IPS DF 19.7 (cell line): ENCODE measurements at regions not wholly inside any gene's neighbourhood (a gene's known extent, or its start where the extent isn't known, plus 50 kb on each side); places are given as distances from the start of the nearest gene placed in this dataset.

Experiments
- DNase-seq: peaks from one replicate; pipeline ENCODE4 v3.0.0-alpha.2; 2013; ENCODE audit warnings: low read depth, low spot score

DNA sequence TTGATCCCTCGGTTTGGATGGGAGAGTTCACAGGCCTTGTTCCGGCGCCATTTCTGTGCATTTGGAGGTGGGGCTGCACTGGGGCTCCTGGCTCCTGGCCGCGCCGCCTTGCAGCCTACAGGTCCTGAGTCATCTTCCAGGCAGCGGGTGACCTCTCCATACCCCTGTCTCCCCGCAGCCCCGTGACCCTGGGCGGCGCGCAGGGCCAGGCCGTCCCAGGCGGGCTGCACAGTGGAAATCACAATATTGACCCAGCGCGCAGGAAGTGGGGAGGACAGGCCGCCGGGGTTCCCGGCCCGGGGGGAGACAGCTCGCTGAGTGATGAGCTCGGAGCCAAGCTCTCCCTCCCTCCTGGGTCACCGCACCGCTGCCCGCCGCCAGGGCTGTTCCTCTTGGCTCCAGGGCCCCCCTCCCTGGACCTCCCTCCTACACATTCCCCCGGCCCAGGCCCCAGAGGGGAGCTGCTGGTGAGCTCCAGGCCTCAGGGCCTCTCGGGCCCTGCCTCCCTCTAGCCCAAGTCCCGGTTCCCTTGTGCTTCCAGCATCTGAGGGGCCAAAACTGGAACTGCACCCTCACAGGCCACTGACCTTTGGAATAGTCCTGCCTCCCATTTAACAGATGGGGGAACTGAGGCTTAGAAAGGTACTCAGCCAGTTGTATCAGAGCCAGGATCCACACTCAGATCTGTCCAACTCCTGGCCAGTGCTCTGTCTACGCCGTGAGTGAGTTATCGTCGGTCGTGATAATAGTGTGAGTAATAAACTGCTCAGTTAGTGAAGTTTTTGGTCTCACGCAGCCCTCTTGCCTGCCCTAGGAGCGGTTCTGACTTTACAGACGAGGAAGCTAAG is 142.9 kb upstream of the WNT4 start:
- no peak for DNase-seq

DNA sequence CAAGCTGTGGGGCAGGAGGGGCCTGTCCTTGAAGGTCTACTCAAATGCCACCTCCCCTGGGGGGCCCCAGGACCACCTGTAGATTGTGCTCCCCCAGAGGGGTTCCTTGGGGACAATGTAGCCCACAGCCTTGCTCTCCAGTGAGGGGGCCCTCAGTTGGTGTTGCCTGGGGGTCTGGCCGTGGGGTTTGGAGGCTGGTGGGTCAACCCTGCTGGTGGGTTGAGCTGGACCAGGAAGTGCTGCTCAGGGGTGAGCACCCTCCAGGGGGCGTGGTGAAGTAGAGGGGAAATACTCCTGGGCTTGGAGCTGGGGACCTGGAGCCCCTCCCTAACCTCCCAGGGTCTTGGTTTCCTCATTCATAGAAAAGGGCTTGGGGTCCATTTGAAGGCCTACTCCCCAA is 143.6 kb upstream of the WNT4 start:
- no peak for DNase-seq

DNA sequence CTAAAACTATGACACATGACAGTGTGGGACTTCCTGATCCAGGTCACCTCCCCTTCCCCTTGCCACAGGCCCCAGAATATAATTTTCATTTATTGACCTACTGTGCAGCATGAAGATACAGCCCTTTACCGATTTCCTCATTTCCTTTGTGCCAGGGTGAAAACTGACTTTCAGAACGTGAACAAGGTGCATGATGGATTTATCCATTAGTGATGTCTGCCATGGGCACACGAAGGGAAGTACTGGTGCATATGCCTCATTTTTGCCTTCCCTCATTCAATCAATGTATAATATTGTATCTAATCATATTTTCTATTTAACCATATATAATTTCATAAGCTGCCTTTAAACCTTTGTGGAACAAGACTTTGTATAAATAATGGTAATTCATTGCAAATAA is 144.4 kb upstream of the WNT4 start:
- no peak for DNase-seq

DNA sequence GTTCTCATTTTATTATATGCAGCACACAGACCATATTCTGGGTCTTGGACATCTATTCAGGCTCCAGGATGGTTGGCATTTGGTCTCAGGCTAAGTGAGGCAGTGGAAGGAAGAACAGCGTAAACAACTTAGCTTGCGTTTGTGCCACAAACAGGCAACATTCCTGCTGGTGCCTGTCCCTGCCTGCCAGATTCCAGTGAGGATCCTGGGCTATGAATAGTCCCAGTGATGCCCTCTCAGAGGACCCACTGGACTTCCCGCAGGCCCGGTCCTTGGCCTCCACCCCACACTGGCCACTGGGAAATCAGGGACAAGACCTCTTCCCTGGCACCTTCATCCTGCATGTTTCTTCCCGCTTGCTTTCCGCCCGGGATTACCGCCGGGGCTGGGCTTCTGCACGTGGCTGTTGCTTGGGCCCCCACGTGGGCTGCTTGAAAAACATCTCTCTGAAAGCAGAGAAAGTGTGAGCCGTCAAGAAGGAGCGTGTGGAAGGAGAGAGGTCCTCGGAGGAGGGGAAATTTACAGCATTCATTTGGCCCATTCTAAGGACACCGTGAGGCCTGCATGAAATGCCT is 145.1 kb upstream of the WNT4 start:
- no peak for DNase-seq

DNA sequence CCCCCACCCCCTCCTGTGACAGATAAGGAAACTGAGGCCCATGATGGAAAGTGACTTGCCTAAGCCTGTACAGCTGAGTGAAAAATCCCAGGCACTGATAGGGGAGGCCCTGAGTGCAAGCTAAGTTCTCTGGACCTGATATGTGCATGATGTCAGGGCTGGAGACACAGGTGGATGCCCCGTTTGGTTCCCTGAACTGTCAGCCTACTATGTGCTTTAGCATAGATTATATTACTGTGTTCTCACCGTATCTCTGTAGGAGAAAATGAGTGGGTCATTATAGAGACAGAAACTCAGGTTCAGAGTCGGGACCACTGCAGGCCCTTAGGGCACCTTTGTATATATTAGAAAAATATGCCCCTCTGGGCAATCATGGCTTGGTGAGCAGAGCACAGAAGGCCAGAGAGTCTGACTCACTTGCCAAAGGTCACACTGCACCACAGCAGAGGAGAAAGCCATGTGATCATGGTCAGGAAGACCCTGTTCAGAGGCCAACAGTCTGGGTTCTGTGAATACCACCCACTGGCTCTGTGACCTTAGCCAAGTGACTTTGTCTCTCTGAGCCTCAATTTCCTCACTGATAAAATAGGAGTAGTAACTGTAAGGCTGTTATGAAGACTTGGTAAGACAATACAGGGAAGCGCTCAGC is 145.8 kb upstream of the WNT4 start:
- no peak for DNase-seq

DNA sequence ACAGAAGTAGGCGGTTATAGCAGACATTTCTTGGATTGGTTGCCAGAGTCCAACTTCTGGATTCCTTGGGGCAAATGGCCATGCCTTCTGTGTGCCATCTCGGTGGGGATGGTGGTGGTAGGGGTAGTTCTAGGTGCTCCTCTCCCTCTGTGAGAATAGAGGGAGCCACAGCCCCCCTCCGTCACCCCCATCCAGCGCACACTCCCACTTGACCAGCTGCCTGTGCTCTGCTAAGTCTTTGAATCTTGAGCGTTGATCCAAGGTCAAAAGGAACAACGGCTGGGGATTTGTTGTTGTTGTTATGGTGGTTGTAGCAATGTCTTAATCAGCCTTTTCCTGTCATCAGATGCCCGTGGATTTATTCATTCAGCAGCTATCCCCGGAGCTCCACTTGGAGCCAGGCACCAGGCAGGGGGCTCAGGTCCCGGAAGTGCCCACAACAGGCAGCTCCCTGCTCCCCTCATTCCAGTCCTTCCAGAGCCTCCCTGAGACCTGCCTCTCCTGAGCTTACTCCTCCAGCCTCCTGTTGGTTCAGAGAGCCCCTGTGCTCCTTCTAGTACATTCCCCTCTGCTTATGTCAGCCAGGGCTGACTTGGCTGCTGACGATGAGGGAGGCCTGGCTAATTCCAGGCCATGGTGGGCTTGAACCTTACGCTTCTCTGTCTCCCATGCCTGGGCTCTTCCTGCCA is 146.6 kb upstream of the WNT4 start:
- no peak for DNase-seq

DNA sequence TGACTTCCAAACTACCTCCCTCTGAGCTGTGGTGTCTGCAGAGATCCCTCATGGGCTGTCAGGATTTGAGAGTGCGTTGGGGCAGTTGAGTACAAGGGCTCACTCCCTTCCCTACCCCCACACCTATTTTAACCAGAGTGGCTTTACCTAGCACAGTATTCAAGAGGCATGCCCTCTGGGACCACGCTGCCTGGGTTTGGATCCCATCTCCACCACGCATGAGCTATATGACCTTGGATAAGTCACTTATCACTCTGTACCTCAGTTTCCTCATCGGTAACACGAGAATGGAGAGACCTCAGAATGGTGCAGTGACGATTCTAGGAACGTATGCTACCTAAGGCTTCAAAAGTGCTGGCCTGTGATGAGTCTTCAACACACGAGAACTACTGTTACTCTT is 147.3 kb upstream of the WNT4 start:
- no peak for DNase-seq

DNA sequence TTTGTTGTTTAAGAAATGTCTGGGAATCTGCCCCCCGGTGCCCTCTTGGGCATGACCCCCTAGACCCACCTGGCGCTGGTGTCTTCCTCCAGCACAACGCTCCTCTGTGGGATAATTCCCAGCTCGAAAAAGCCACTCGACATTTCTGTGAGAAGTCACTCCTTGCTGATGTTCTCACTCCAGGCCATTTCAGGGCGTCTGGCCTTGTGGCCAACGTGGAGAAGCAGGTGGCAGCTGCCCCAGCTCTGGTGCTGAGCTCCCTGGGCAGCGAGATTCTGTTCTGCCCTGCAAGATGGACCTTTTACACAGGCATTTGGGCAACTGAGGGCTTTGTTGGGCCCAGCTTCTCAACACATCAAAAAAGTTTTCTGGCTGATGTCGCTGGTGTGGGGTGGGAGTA is 147.7 kb upstream of the WNT4 start:
- no peak for DNase-seq

DNA sequence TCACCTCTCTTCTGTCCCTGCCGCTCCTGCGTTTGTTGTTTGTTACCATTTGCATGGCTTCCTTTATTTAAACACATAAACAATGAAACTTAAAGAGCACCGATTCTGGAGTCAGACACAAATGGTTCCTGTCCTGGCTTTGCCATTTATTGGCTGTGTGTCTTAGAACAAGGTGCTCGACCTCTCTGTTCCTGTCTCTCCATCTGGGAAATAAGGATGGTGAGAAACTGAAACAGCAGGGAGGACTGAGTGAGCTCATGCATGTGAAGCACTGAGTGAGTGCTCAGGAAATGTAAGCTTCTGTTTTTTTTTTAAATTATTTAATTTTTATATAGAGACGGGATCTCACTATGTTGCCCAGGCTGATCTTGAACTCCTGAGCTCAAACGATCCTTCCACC is 148.2 kb upstream of the WNT4 start:
- DNase-seq: no peak

DNA sequence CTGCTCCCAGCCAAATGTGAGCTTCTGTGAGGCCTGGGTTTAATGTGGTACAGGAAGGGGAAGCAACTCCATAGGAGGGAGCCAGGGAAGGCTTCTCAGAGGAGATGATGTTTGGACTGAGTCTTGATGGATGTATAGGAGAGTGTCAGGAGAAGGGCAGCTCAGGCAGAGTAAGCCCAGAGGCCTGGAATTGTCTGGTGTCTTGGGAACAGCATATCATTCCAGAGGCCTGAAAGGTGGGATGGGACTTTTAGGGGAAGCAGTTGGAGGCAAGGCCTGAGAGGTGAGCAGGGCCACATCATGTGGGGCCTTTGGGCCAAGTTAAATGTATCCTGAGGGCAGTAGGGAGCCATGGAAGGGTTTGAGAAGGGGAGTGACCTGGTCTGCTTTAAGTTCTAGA is 148.6 kb upstream of the WNT4 start:
- DNase-seq: no peak

DNA sequence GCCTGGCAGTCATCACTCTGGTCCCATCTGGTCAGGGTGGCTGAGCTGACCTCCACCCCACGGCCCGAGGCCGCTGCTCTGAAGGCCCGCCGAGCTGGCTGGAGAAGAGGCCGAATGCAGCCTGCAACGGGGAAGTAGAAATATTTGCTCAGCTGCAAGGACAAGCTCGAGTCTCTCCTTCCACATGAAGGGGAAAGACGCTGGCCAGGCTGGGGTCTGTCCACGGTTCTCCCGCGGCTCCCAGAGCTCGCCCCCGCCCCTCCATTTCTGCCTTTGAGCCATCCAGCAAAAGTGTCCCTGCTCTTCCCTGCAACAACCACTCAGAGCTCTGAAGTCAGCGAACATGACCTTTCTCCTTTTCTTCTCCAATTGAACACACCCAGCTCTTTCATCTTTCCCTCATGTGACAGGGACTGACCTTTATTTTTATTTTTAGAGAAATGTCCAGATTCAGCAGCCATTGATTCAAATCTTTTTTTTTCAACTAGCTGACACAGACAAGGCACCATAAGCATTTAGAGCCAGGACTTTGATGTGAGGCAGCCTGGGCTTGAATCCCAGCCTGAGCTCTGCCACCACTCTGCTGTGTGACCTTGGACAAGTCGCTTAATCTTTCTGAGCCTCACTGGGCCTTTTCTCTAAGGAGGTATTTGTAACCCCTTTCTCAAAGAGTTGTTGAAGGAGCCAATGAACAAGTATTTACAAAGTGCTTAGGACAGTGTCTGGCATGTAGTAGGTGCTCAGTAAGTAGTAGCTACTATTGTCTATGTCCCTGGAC is 149.3 kb upstream of the WNT4 start:
- DNase-seq: no peak

DNA sequence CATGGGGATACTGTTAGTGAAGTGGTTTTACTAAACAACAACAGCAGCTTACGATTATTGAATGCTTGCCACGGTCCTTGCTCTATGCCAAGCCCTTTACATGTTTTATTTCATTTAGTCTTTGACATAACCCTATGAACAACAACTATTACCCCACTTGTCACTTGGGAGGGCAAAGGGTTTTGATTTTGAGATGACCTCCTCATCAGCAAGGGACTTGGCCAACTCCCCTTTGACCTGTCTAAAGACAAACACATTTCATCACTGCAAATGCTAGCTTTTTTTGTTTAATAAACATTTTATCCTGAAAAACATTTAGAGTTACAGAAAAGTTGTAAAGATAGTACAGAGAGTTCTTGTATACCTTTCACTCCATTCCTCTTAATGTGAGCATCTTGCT is 152.5 kb upstream of the WNT4 start:
- no peak for DNase-seq

DNA sequence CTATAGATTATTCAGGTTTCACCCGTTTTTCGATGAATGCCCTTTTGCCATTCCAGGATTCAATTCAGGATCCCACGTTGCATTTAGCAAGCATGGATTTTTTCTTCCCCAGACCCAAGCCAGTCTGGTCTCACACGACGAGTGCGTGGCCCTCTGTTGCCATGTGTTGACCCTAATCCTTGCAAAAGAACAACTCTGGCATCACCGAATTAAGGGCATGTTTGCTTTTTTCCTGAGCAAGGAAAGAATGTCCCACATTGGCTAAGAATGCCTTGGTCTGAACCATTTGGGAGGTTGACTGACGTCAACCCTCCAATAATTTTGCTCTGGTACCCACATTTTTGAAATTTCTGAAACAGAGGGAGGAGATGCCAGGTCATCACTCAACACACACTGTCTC is 153.0 kb upstream of the WNT4 start:
- DNase-seq: no peak

DNA sequence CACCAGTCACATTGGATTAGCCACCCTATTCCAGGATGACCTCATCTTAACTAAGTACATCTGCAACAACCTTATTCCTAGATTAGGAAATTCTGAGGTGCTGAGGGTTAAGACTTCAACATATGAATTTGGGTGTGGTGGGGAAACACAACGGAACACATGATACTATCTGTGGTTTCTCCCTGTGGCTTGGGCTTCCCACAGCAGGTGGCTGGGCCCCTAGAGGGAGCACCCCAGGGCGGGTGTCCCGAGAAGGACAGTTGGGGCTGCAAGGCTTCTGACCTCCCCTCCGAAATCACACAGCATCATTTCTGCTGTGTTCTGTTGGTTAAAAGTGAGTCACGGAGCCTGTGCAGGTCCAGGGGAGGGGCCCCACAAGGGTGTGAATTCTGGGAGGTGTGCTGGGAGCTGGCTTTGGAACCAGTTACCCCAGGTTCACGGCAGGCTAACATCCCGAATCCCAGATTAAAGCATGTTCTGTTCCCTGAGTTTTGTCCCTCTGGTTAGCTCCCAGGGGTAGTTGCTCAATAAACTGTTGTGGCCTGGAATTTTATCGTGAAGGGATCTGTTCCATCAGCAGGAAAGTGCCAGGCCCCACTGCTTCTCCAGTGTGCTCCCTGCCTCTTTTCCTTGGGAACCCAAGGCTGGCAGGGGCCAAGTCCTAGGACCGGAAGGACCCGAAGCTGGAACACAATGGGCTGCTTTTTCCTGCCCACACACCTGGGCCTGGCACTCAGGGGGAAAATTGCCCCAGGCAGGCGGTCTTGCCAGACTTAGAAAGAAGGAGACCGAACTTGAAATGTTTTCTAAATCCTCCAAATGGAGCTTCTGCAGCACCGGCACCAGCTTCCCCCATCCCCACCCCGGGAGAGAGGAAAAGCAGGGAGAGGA is 154.0 kb upstream of the WNT4 start:
- no peak for DNase-seq

DNA sequence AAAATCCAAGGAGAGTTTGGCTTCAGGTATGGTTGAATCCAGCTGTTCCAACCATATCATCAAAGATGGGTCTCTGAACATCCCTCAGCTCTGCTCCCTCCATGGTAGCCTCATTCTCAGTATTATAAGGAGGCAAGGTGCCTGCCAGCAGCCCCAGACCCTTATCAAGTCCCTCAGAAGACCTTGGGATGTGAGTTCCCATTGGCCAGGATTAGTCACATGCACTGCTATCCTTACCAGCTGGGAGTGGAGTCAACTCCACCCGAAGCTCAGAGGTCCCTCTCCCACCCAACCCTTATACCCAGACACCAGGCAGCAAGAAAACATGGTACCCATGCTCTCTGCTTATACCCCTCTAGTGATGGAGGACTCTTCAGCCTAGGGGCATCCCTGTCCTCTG is 153.7 kb upstream of the ZBTB40 start:
- DNase-seq: no peak

DNA sequence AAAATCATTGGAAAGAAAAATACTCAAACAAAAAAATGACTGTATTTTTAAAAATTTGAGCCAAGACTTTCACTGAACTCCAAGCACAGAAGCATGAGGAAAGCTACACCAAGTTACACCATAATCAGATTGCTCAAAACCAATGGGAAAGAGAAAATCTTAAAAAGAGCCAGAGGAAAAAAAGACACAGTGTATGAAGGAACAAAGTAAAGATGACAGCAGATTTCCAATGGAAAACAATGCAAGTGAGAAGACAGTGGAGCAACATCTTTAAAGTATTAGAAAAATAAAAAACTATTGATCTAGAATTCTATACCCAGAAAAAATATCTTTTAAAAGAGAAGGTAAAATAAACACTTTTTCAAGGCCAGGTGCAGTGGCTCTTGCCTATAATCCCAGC is 147.8 kb upstream of the ZBTB40 start:
- no peak for DNase-seq

DNA sequence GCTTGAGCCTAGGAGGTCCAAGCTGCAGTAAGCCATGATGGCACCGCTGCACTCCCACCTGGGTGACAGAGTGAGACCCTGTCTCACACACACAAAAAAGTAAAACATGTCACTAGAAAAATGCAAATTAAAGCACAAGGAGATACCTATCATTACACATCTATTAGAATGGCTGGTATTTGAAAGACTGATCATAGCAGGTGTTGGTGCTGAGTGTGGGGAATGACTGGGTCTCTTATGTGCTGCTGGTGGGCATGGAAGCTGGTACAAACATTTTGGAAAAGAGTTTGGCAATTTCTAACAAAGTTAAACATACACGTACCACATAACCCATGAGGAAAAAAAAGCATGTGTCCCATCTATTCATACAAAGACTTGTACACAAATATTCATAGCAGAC is 142.1 kb upstream of the ZBTB40 start:
- no peak for DNase-seq

DNA sequence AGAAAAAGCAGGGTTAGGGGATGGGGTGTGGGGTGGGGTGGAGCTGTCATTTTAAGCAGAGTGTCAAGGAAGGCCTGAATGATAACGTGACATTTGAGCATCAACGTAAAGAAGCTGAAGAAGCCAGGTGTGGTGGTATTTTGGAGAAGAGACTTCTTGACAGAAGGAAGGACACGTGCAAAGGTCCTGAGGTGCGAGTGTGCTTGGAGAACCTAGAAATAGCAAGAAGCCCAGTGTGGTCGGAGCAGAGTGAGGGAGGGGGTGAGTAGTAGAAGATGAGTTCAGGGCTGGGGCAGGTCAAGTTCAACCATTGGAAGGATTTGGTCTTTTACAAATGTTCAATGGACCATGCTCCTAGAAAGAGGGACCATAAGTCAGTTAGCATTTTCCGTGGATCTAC is 140.2 kb upstream of the ZBTB40 start:
- DNase-seq: no peak

DNA sequence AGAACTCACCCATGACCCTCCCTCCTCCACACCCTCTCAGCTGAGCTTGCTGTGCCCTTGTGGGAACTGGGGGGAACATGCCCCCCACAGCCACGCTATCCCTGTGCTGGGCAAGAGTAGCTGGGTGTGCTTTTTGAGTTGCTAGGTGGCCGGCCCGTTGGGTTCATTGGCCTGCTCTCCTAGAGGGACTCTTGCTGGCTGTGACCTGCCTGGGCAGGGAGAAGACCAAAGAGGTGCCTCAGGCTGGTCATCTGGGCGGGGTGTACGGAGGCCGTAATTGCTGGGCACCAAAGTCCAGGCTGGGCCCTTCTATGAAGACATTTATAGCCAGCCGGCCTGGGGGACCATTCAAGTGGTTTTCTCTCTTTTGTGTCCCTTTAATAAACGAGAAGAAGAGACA is 138.3 kb upstream of the ZBTB40 start:
- no peak for DNase-seq

DNA sequence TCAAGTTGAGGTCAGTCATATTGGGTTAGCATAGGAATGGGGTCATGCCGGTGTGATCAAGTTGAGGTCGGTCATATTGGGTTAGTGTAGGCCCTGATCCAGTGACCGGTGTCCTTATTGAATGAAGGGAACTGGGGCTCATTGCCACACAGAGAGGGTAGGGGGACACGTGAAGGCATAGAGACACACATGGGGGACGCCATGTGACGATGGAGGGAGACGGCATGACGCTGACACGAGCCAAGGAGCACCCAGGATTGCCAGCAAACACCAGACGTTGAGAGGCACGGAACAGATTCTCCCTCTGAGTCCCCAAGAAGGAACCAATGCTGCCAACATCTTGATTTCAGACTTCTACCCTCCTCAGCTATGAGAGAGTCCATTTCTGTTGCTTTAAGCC is 136.9 kb upstream of the ZBTB40 start:
- DNase-seq: no peak
